ENCODE measurements at regions not wholly inside any gene's neighbourhood (a gene's known extent, or its start where the extent isn't known, plus 50 kb on each side); places are given as distances from the start of the nearest gene placed in this dataset.

DNA sequence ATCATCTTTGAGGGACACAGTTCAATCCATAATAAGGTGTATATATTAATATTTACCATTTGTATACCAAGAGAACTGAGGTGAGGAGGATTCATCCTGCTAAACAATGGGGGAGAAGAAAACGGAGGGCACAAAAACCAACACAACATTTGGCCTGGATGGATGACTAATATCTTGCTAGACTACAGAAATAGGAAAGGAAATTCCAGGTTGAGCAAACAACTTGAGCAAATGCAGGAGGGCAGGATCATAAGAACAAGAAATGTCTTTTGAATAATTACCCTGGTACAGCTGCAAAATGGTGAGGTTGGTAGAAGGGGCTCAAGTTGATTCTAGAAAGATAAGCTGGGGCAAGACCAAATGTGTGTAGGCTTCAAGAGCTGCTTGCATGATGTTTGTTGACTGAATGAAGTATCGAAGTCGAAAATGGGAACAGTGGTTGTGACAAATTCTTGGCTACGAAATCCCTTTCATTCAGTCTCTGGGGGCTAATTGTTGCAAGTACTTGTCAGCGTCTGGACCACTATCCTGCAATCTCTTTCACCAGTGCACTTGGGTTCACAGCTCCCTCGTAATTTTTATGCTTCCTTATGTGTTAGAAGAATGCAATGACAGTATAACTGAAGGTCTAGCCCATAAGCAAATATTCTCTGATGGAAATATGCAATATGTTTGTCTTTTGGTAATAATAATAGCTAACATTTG, 176.2 kb downstream of the PTEN start:
- H3K27ac ChIP-seq (ENCODE audit: extremely low read depth, low read depth, low read length), result no peak overlapping the region
- peaks cover 12% of the 10 kb centered on the region for H3K4me1 ChIP-seq (ENCODE audit: control insufficient read depth, insufficient read depth, low read length)
- no peak overlapping the region for H3K4me3 ChIP-seq (ENCODE audit: low read depth, low read length)
- POLR2A ChIA-PET, result no interaction called here
- H3K9me3 ChIP-seq (ENCODE audit: control insufficient read depth, insufficient read depth, low read depth, low read length), result no peaks in the 10 kb centered on the region
- CTCF ChIA-PET, result interaction anchor here (0.7 kb wide), 1 partner anchor 125 kb away, joined by 3 read pairs; no protein-coding TSS in a partner anchor
- no peaks in the 10 kb centered on the region for H3K36me3 ChIP-seq (ENCODE audit: control insufficient read depth in 2 of 2, insufficient read depth in 1 of 2, low read length in 2 of 2)
- TF ChIP-seq ZNF362 (tag by site-specific recombination; IDR thresholded peaks at IDR 0.05), result no peak
- no peak for TF ChIP-seq ZNF548 (tag by site-specific recombination; IDR thresholded peaks at IDR 0.05)

DNA sequence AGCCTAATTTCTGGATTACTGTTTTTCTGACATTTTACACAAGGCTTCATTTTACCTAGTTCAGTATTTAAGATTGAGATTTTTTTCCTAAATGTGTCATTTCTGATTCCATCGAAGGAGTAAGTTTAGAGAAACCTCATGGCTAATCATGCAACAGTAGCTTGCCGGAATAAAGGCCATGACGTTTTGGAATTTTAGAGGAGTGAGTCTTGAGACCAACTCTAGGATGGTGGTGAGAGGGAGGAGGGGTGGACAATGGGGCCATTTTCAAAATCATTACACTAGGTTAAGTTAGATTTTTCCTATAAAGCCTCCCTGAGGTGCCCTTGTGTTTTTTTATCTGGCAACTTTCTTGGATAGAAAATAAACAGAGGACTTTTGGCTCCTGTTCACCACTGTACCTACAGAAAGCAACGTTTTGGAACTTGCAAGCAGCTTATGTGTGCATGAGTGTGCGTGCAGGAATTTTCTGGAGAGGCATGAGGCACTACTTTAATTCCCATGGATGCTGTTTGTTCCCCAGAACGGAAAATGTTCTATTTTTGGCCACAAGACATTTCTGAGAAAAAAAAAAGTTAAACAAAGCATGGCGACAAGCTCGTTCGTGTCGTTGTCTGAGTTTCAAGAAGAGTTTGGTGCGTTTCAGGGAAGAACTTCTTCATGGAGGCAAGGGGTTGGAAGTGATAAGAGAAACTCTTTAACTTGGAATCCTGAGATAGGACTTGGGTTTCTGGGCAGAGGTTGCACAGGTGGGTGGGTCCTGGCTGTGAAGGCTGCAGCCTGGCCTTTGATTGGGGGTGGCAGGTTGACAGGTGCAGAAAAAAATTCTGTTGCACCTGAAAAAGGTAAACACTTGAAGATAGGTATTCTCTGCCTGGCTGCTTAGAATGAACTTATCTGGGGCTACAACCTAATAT, 178.1 kb downstream of the PTEN start:
- Histone ChIP-seq H3K36me3 (ENCODE audit: control insufficient read depth in 2 of 2, insufficient read depth in 1 of 2, low read length in 2 of 2) (no peaks in the 10 kb centered on the region), H3K27ac (ENCODE audit: extremely low read depth, low read depth, low read length) (no peak overlapping the region; the same call in 1 of the 2 replicates), H3K9me3 (ENCODE audit: control insufficient read depth, insufficient read depth, low read depth, low read length) (no peaks in the 10 kb centered on the region), H3K4me1 (ENCODE audit: control insufficient read depth, insufficient read depth, low read length) (peaks cover 12% of the 10 kb centered on the region), H3K4me3 (ENCODE audit: low read depth, low read length) (no peak overlapping the region)
- CTCF ChIA-PET, result no interaction called here
- POLR2A ChIA-PET, result no interaction called here
- TF ChIP-seq KLF17 (tag by site-specific recombination; IDR thresholded peaks at IDR 0.05), result no peak
- no peak for TF ChIP-seq HOXC10 (CRISPR knock-in tag; IDR thresholded peaks at IDR 0.05)
- TF ChIP-seq ZNF555 (tag by site-specific recombination; conservative IDR thresholded peaks at IDR 0.05), result no peak
- no peak for TF ChIP-seq CTCF (tag by site-specific recombination; IDR thresholded peaks at IDR 0.05)
- no peak for TF ChIP-seq ZNF654 (tag by site-specific recombination; IDR thresholded peaks at IDR 0.05; ENCODE audit: low read depth)
- TF ChIP-seq ZNF114 (tag by site-specific recombination; IDR thresholded peaks at IDR 0.05), result no peak
- TF ChIP-seq ZNF112 (tag by site-specific recombination; IDR thresholded peaks at IDR 0.05), result no peak
- TF ChIP-seq ZFP69B (tag by site-specific recombination; IDR thresholded peaks at IDR 0.05), result no peak
- no peak for TF ChIP-seq ZNF549 (tag by site-specific recombination; IDR thresholded peaks at IDR 0.05)
- no peak for TF ChIP-seq ZNF658 (tag by site-specific recombination; IDR thresholded peaks at IDR 0.05)
- TF ChIP-seq ZNF133 (tag by site-specific recombination; IDR thresholded peaks at IDR 0.05), result no peak
- TF ChIP-seq MEIS1 (CRISPR knock-in tag; IDR thresholded peaks at IDR 0.05; ENCODE audit: borderline replicate concordance), result no peak
- TF ChIP-seq ZNF596 (tag by site-specific recombination; IDR thresholded peaks at IDR 0.05), result no peak
- TF ChIP-seq, protein P1, sequence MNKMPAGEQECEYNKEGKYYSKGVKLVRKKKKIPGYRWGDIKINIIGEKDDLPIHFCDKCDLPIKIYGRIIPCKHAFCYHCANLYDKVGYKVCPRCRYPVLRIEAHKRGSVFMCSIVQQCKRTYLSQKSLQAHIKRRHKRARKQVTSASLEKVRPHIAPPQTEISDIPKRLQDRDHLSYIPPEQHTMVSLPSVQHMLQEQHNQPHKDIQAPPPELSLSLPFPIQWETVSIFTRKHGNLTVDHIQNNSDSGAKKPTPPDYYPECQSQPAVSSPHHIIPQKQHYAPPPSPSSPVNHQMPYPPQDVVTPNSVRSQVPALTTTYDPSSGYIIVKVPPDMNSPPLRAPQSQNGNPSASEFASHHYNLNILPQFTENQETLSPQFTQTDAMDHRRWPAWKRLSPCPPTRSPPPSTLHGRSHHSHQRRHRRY (tag by site-specific recombination; IDR thresholded peaks at IDR 0.05), result no peak
